ENCODE measurements at regions not wholly inside any gene's neighbourhood (a gene's known extent, or its start where the extent isn't known, plus 50 kb on each side); places are given as distances from the start of the nearest gene placed in this dataset.

GRCh38 chr7:130912082-130912861, 178.3 kb upstream of the KLF14 start:
- no peak for TF ChIP-seq POLR2A (IDR thresholded peaks at IDR 0.05; ENCODE audit: low read depth)
- TF ChIP-seq CTCF (IDR thresholded peaks at IDR 0.05), result no peak
- no peak for TF ChIP-seq EP300 (IDR thresholded peaks at IDR 0.05)
- peak in 1 of 2 donors; percentile 29 for TF ChIP-seq POLR2AphosphoS5 (IDR thresholded peaks at IDR 0.05)

Data from esophagus muscularis mucosa (tissue), 4 donors.